ENCODE measurements at regions not wholly inside any gene's neighbourhood (a gene's known extent, or its start where the extent isn't known, plus 50 kb on each side); places are given as distances from the start of the nearest gene placed in this dataset.

DNA sequence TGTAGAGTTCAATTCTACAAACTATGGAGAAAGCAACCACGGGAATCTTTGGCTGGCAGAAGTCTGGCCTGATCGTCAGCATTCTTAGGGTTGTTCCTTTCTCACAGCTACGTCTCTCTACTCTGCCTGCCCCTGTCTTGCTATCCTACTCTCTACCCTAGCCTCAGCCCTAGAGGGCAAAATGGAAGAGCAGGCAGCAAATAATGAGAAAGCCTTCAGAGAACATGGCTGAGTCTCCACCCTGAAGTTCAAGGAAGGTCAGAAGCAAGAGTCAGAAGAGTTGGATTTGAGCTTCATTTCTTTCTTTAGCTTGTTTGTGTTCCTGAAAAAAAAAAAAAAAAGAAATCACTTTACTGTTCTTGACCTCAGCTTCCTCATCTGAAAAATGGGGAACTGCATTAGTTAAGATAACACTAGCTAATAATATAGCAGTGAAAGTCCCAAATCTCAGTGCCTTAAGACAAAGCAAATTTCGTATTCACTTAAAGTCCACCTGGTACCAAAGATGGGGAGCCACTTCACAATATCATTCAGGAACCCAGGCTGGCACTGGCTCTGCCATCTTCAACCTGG, 50.2 kb upstream of the CCND2 start:
- H3K14ac ChIP-seq (ENCODE audit: low read length) = no peak overlapping the region
- H4K8ac ChIP-seq (ENCODE audit: low read depth, low read length) = no peak overlapping the region
- no peak overlapping the region for H3K18ac ChIP-seq (ENCODE audit: low read length)
- peaks cover 0 to 3% of the 10 kb centered on the region in 2 experiments for H3K4me1 ChIP-seq (ENCODE audit: control insufficient read depth in 1 of 2, insufficient read depth in 2 of 2, low read length in 2 of 2)
- H3K4me3 ChIP-seq (ENCODE audit: low read depth, low read length) = no peak overlapping the region
- H2BK5ac ChIP-seq (ENCODE audit: low read depth, low read length, poor library complexity) = no peak overlapping the region
- no peak for DNase-seq
- no peak overlapping the region for H3K4me2 ChIP-seq (ENCODE audit: low read length)
- H3K4ac ChIP-seq (ENCODE audit: low read depth, low read length) = no peak overlapping the region
- H3K36me3 ChIP-seq (ENCODE audit: control insufficient read depth in 1 of 2, insufficient read depth in 2 of 2, low read length in 2 of 2) = no peaks in the 10 kb centered on the region
- H2AFZ ChIP-seq (ENCODE audit: insufficient read depth, low read length, poor library complexity) = no peak overlapping the region
- H3K79me1 ChIP-seq (ENCODE audit: low read length) = no peaks in the 10 kb centered on the region
- H2AK5ac ChIP-seq (ENCODE audit: low read length) = no peak overlapping the region
- H3K79me2 ChIP-seq (ENCODE audit: control insufficient read depth, insufficient read depth, low read length, poor library complexity) = no peaks in the 10 kb centered on the region
- WGBS (ENCODE audit: extremely low coverage, insufficient coverage, insufficient read length) = no CpG with 5 or more reads among the region's 4 CpGs
- no peak overlapping the region for H4K12ac ChIP-seq (ENCODE audit: low read depth, low read length)
- H3K23ac ChIP-seq (ENCODE audit: low read length) = no peak overlapping the region
- no peak overlapping the region for H2BK120ac ChIP-seq (ENCODE audit: insufficient read depth, low read length, poor library complexity)
- no peak overlapping the region for H3K9ac ChIP-seq (ENCODE audit: low read length)
- no peak overlapping the region for H4K91ac ChIP-seq (ENCODE audit: low read depth, low read length)
- no peak overlapping the region for H2BK12ac ChIP-seq (ENCODE audit: low read length)
- H3K27ac ChIP-seq (ENCODE audit: low read depth, low read length) = no peak overlapping the region
- H3K27me3 ChIP-seq (ENCODE audit: insufficient read depth, low read length) = no peaks in the 10 kb centered on the region
- H3K9me3 ChIP-seq (ENCODE audit: insufficient read depth, low read depth, low read length) = no peaks in the 10 kb centered on the region

DNA sequence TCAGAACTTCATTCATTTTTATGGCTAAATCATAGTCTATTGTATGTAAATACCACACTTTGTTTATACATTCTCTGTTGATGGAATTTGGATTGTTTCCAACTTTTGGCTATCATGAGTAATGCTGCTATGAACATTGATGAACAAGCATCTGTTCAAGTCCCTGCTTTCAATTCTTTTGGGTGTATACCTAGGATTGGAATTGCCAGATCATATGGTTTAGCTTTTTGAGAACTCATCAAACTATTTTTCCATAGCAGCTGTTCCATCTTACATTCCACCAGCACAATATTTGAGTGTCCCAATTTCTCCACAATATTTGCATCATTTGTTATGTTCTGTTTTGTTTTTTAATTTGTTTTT, 52.3 kb upstream of the CCND2 start:
- no peak for DNase-seq
- H3K14ac ChIP-seq (ENCODE audit: low read length) = no peak overlapping the region
- no peak overlapping the region for H2BK120ac ChIP-seq (ENCODE audit: insufficient read depth, low read length, poor library complexity)
- no peak overlapping the region for H3K4ac ChIP-seq (ENCODE audit: low read depth, low read length)
- H3K36me3 ChIP-seq (ENCODE audit: control insufficient read depth in 1 of 2, insufficient read depth in 2 of 2, low read length in 2 of 2) = no peaks in the 10 kb centered on the region
- no peak overlapping the region for H4K91ac ChIP-seq (ENCODE audit: low read depth, low read length)
- H2AK5ac ChIP-seq (ENCODE audit: low read length) = no peak overlapping the region
- H2BK12ac ChIP-seq (ENCODE audit: low read length) = no peak overlapping the region
- H3K9me3 ChIP-seq (ENCODE audit: insufficient read depth, low read depth, low read length) = no peaks in the 10 kb centered on the region
- H3K27me3 ChIP-seq (ENCODE audit: insufficient read depth, low read length) = no peaks in the 10 kb centered on the region
- no peaks in the 10 kb centered on the region for H3K79me2 ChIP-seq (ENCODE audit: control insufficient read depth, insufficient read depth, low read length, poor library complexity)
- H2AFZ ChIP-seq (ENCODE audit: insufficient read depth, low read length, poor library complexity) = no peak overlapping the region
- H4K8ac ChIP-seq (ENCODE audit: low read depth, low read length) = no peak overlapping the region
- H3K27ac ChIP-seq (ENCODE audit: low read depth, low read length) = no peak overlapping the region
- H3K23ac ChIP-seq (ENCODE audit: low read length) = no peak overlapping the region
- no peak overlapping the region for H3K4me2 ChIP-seq (ENCODE audit: low read length)
- H3K4me3 ChIP-seq (ENCODE audit: low read depth, low read length) = no peak overlapping the region
- H3K9ac ChIP-seq (ENCODE audit: low read length) = no peak overlapping the region
- H2BK5ac ChIP-seq (ENCODE audit: low read depth, low read length, poor library complexity) = no peak overlapping the region
- H4K12ac ChIP-seq (ENCODE audit: low read depth, low read length) = no peak overlapping the region
- no peak overlapping the region for H3K18ac ChIP-seq (ENCODE audit: low read length)
- H3K4me1 ChIP-seq (ENCODE audit: control insufficient read depth in 1 of 2, insufficient read depth in 2 of 2, low read length in 2 of 2) = peaks cover 0 to 3% of the 10 kb centered on the region in 2 experiments
- no peaks in the 10 kb centered on the region for H3K79me1 ChIP-seq (ENCODE audit: low read length)

DNA sequence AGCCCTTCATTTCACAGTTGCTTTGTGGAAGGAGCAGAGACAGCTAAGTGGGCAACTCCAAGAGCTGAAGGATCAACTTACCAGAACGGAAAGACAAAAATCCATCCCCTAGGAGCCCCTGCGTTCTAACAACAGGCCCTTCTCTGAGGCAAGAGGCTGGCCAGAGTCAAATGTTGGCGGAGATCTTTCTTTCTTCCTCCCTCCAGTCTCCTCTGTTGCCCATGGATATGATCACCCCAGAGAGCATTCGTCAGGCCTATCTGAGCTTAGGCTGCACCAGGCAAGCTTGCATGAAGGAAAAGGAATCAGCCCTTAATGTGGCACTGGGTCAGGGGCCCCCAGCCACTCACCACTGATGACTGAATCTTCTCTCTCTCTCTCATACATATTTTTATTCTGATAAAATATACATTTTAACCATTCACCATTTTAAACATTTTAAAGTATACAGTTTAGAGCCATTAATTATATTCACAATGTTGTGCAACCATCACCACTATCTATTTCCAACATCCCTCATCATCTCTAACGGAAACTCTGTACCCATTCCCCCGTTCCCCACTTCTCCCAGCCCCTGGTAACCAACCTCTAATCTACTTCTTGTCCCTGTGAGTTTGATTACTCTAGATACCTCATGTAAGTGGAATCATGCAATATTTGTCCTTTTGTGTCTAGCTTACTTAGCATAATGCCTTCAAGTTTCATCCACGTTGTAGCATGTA, 52.9 kb upstream of the CCND2 start:
- Histone ChIP-seq H3K79me2 (ENCODE audit: control insufficient read depth, insufficient read depth, low read length, poor library complexity) (no peaks in the 10 kb centered on the region), H4K8ac (ENCODE audit: low read depth, low read length) (no peak overlapping the region), H3K36me3 (ENCODE audit: control insufficient read depth in 1 of 2, insufficient read depth in 2 of 2, low read length in 2 of 2) (no peaks in the 10 kb centered on the region), H3K9me3 (ENCODE audit: insufficient read depth, low read depth, low read length) (no peaks in the 10 kb centered on the region), H3K14ac (ENCODE audit: low read length) (no peak overlapping the region), H2BK12ac (ENCODE audit: low read length) (no peak overlapping the region), H2BK5ac (ENCODE audit: low read depth, low read length, poor library complexity) (no peak overlapping the region), H3K23ac (ENCODE audit: low read length) (no peak overlapping the region), H2AFZ (ENCODE audit: insufficient read depth, low read length, poor library complexity) (no peak overlapping the region), H3K4ac (ENCODE audit: low read depth, low read length) (no peak overlapping the region), H4K12ac (ENCODE audit: low read depth, low read length) (no peak overlapping the region), H3K27ac (ENCODE audit: low read depth, low read length) (no peak overlapping the region), H3K4me1 (ENCODE audit: control insufficient read depth in 1 of 2, insufficient read depth in 2 of 2, low read length in 2 of 2) (peaks cover 0 to 3% of the 10 kb centered on the region in 2 experiments), H3K27me3 (ENCODE audit: insufficient read depth, low read length) (no peaks in the 10 kb centered on the region), H3K4me2 (ENCODE audit: low read length) (no peak overlapping the region), H2AK5ac (ENCODE audit: low read length) (no peak overlapping the region), H3K79me1 (ENCODE audit: low read length) (no peaks in the 10 kb centered on the region), H3K18ac (ENCODE audit: low read length) (no peak overlapping the region), H4K91ac (ENCODE audit: low read depth, low read length) (no peak overlapping the region), H3K4me3 (ENCODE audit: low read depth, low read length) (no peak overlapping the region), H3K9ac (ENCODE audit: low read length) (no peak overlapping the region), H2BK120ac (ENCODE audit: insufficient read depth, low read length, poor library complexity) (no peak overlapping the region)
- no peak for DNase-seq
- WGBS (ENCODE audit: extremely low coverage, insufficient coverage, insufficient read length) = 100% methylated on average over 2 of the region's 7 CpGs

DNA sequence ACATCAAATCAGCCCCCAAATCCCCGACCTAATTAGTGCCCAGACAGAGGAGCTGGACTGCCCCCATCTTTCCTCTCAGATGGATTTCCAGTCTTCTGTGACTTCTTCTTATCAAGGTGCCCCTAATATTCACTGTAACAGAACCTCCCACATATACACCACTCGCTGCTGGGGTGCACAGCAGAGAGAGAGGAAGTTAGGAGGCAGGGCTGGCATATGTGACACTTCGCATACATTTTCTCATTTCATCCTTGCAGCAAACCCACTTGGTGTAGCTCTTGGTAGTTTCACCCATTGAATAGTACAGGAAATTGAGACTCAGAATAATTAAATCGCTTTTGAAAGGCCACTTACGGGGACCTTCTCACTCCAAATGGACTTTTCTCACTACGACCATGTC, 56.5 kb upstream of the CCND2 start:
- no CpG with 5 or more reads among the region's 6 CpGs for WGBS (ENCODE audit: extremely low coverage, insufficient coverage, insufficient read length)
- Histone ChIP-seq H3K18ac (ENCODE audit: low read length) (no peak overlapping the region), H2BK120ac (ENCODE audit: insufficient read depth, low read length, poor library complexity) (no peak overlapping the region), H3K27me3 (ENCODE audit: insufficient read depth, low read length) (no peaks in the 10 kb centered on the region), H2BK12ac (ENCODE audit: low read length) (no peak overlapping the region), H3K4ac (ENCODE audit: low read depth, low read length) (no peak overlapping the region), H2BK5ac (ENCODE audit: low read depth, low read length, poor library complexity) (no peak overlapping the region), H2AFZ (ENCODE audit: insufficient read depth, low read length, poor library complexity) (no peak overlapping the region), H2AK5ac (ENCODE audit: low read length) (no peak overlapping the region), H4K8ac (ENCODE audit: low read depth, low read length) (no peak overlapping the region), H3K4me3 (ENCODE audit: low read depth, low read length) (no peak overlapping the region), H3K4me2 (ENCODE audit: low read length) (no peak overlapping the region), H3K23ac (ENCODE audit: low read length) (no peak overlapping the region), H3K27ac (ENCODE audit: low read depth, low read length) (no peak overlapping the region), H3K79me1 (ENCODE audit: low read length) (no peaks in the 10 kb centered on the region), H3K9ac (ENCODE audit: low read length) (no peak overlapping the region), H3K9me3 (ENCODE audit: insufficient read depth, low read depth, low read length) (no peaks in the 10 kb centered on the region), H4K12ac (ENCODE audit: low read depth, low read length) (no peak overlapping the region), H3K14ac (ENCODE audit: low read length) (no peak overlapping the region), H3K36me3 (ENCODE audit: control insufficient read depth in 1 of 2, insufficient read depth in 2 of 2, low read length in 2 of 2) (no peaks in the 10 kb centered on the region), H3K4me1 (ENCODE audit: control insufficient read depth in 1 of 2, insufficient read depth in 2 of 2, low read length in 2 of 2) (no peaks in the 10 kb centered on the region), H3K79me2 (ENCODE audit: control insufficient read depth, insufficient read depth, low read length, poor library complexity) (no peaks in the 10 kb centered on the region), H4K91ac (ENCODE audit: low read depth, low read length) (no peak overlapping the region)
- no peak for DNase-seq
